Gastroesophageal sphincter (tissue), 4 donors: ENCODE measurements at regions not wholly inside any gene's neighbourhood (a gene's known extent, or its start where the extent isn't known, plus 50 kb on each side); places are given as distances from the start of the nearest gene placed in this dataset.

Source experiments
- ATAC-seq: fragments of 150-250 bp; one replicate; pipeline ENCODE4 v1.9.1; 2016; ENCODE audit warnings: mild to moderate bottlenecking, moderate library complexity
- H3K27ac ChIP-seq, 4 donors: fragments of 200-600 bp; sonication (generic) in 3 of 4; 1 replicate in 3 of 4; 2 replicates in 1 of 4; pipeline ENCODE4 v1.5.1; 2016 to 2019
- H3K27me3 ChIP-seq: fragments of 200-600 bp; sonication (generic); one replicate; pipeline ENCODE4 v1.5.1; 2019
- H3K36me3 ChIP-seq, 2 donors: fragments of 200-600 bp; sonication (generic); one replicate each; pipeline ENCODE4 v1.5.1; 2019; ENCODE audit warnings: control low read depth in 1 of 2
- H3K4me1 ChIP-seq, 3 donors: fragments of 200-600 bp; sonication (generic); 1 replicate in 2 of 3; 2 replicates in 1 of 3; pipeline ENCODE4 v1.5.1; 2016 to 2019; ENCODE audit warnings: control low read depth in 2 of 3
- H3K4me3 ChIP-seq, 2 donors: fragments of 200-600 bp; sonication (generic); one replicate each; pipeline ENCODE4 v1.5.1; 2019; ENCODE audit warnings: mild to moderate bottlenecking in 1 of 2, moderate library complexity in 1 of 2
- H3K9me3 ChIP-seq, 3 donors: fragments of 200-600 bp; sonication (generic); one replicate each; pipeline ENCODE4 v1.5.1; 2017 to 2019; ENCODE audit warnings: control low read depth in 2 of 3
- EP300 ChIP-seq: sonication (generic); formaldehyde crosslinking; IDR thresholded peaks from one replicate; pipeline ENCODE4 v1.6.1; 2017; ENCODE audit warnings: antibody characterized with exemption, mild to moderate bottlenecking
- POLR2A ChIP-seq, 2 donors: fragments of 450-650 bp; IDR thresholded peaks; one replicate each; pipeline ENCODE4 v1.6.1; 2017; ENCODE audit warnings: antibody characterized with exemption in 2 of 2, mild to moderate bottlenecking in 2 of 2, moderate library complexity in 1 of 2
- POLR2AphosphoS5 ChIP-seq: sonication (generic); formaldehyde crosslinking; IDR thresholded peaks from one replicate; pipeline ENCODE4 v1.6.1; 2017; ENCODE audit warnings: antibody characterized with exemption
- WGBS, 2 donors: methylation state at CpG; one replicate each; pipeline ENCODE4 v1.1.5; 2018; ENCODE audit warnings: low coverage in 1 of 2; 5-methylcytosine and 5-hydroxymethylcytosine counted together
- TF ChIP-seq, protein P1 (sequence below), 4 experiments: fragments of 200-600 bp in 2 of 4; fragments of 450-650 bp in 2 of 4; sonication (generic) in 1 of 4; IDR thresholded peaks; one replicate each; pipeline ENCODE4 v1.5.1; 2017 to 2019; ENCODE audit warnings: antibody characterized with exemption in 4 of 4, mild to moderate bottlenecking in 2 of 4, moderate library complexity in 2 of 4

GRCh38 chr10:30782537-30783461, 153.2 kb upstream of the LYZL2 start:
- Histone ChIP-seq H3K9me3 (no peaks in the 10 kb centered on the region), H3K4me1 (peaks cover 0 to 30% (median 3%) of the 10 kb centered on the region in 3 donors), H3K36me3 (no peaks in the 10 kb centered on the region), H3K27me3 (no peaks in the 10 kb centered on the region), H3K4me3 (no peak overlapping the region), H3K27ac (peak overlapping the region in 3 of 4 donors; percentile 87 to 96 (median 91))
- WGBS, 2 donors = 45 to 70% methylated on average over 6 to 7 of the region's 15 CpGs
- TF ChIP-seq POLR2AphosphoS5 (no peak), POLR2A (IDR thresholded peaks at IDR 0.05) (no peak), EP300 (no peak)
- TF ChIP-seq, protein P1, sequence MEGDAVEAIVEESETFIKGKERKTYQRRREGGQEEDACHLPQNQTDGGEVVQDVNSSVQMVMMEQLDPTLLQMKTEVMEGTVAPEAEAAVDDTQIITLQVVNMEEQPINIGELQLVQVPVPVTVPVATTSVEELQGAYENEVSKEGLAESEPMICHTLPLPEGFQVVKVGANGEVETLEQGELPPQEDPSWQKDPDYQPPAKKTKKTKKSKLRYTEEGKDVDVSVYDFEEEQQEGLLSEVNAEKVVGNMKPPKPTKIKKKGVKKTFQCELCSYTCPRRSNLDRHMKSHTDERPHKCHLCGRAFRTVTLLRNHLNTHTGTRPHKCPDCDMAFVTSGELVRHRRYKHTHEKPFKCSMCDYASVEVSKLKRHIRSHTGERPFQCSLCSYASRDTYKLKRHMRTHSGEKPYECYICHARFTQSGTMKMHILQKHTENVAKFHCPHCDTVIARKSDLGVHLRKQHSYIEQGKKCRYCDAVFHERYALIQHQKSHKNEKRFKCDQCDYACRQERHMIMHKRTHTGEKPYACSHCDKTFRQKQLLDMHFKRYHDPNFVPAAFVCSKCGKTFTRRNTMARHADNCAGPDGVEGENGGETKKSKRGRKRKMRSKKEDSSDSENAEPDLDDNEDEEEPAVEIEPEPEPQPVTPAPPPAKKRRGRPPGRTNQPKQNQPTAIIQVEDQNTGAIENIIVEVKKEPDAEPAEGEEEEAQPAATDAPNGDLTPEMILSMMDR (IDR thresholded peaks at IDR 0.05) = no peak
- peak; percentile 28 for ATAC-seq

- H3K4me1 ChIP-seq = peaks cover 0 to 30% (median 3%) of the 10 kb centered on the region in 3 donors
- H3K4me3 ChIP-seq = no peak overlapping the region
- H3K9me3 ChIP-seq = no peaks in the 10 kb centered on the region
- ATAC-seq = peak; percentile 11
- peak overlapping the region in 2 of 4 donors; percentile 24 to 91 for H3K27ac ChIP-seq
- no peaks in the 10 kb centered on the region for H3K36me3 ChIP-seq
- H3K27me3 ChIP-seq = no peaks in the 10 kb centered on the region
- 42 to 55% methylated on average over 2 to 5 of the region's 7 CpGs for WGBS, 2 donors
- TF ChIP-seq POLR2AphosphoS5 = no peak
- TF ChIP-seq, protein P1 (IDR thresholded peaks at IDR 0.05) = no peak
- TF ChIP-seq EP300 = no peak
- TF ChIP-seq POLR2A (IDR thresholded peaks at IDR 0.05) = no peak
Observed at GRCh38 chr10:30782157-30782536, 152.6 kb upstream of the LYZL2 start.

DNA sequence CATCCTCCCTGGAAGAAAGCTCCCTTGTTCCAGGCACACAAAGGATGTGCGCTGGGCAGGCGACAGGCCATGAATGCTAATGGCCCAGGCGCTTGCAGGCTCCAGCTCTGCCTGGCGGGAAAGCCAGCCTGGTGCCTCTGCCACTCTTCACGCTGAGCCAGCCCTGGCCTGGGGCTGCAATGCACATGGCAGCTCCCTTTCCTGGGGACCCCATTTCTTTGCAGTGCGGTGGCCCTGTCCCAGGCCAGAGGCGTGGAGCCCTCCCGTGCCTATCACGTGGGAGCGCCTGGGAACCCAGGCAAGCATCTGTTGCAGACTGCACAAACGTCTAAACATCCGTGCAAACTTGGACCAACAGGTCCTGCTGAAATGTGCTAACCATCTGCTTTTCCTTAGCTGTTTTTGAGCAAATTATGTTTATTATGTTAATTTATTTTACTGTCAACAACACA, 152.1 kb upstream of the LYZL2 start:
- Histone ChIP-seq H3K36me3 (no peaks in the 10 kb centered on the region), H3K27ac (peak overlapping the region in 3 of 4 donors; percentile 24 to 91 (median 39)), H3K27me3 (no peaks in the 10 kb centered on the region), H3K9me3 (no peaks in the 10 kb centered on the region), H3K4me3 (no peak overlapping the region), H3K4me1 (peaks cover 0 to 30% (median 3%) of the 10 kb centered on the region in 3 donors)
- TF ChIP-seq POLR2AphosphoS5 (no peak), EP300 (no peak), POLR2A (IDR thresholded peaks at IDR 0.05) (no peak)
- TF ChIP-seq, protein P1 (IDR thresholded peaks at IDR 0.05) = no peak
- ATAC-seq = no peak
- 79 to 90% methylated on average over 4 to 6 of the region's 12 CpGs for WGBS, 2 donors

GRCh38 chr10:30778769-30779168, 149.2 kb upstream of the LYZL2 start:
- H3K36me3 ChIP-seq = no peaks in the 10 kb centered on the region
- no peak overlapping the region for H3K4me3 ChIP-seq
- no peak for ATAC-seq
- no peak overlapping the region for H3K27ac ChIP-seq
- no peaks in the 10 kb centered on the region for H3K27me3 ChIP-seq
- no peaks in the 10 kb centered on the region for H3K9me3 ChIP-seq
- TF ChIP-seq, protein P1 (IDR thresholded peaks at IDR 0.05) = no peak
- TF ChIP-seq POLR2A (IDR thresholded peaks at IDR 0.05) (no peak), POLR2AphosphoS5 (no peak), EP300 (no peak)
- 0 to 100% methylated on average over 1 of the region's 1 CpG for WGBS, 2 donors
- peaks cover 0 to 13% (median 3%) of the 10 kb centered on the region in 3 donors for H3K4me1 ChIP-seq
